SK-N-SH treated with all-trans-retinoic acid at 6 μM for 48 hours (cell line): ENCODE measurements at regions not wholly inside any gene's neighbourhood (a gene's known extent, or its start where the extent isn't known, plus 50 kb on each side); places are given as distances from the start of the nearest gene placed in this dataset.

ENCODE experiments used
- ARNTL ChIP-seq: fragments of 450-650 bp; formaldehyde crosslinking; IDR thresholded peaks from 2 replicates; pipeline ENCODE4 v1.5.0; 2020; ENCODE audit warnings: low read depth, mild to moderate bottlenecking, moderate library complexity, borderline replicate concordance
- BACH2 ChIP-seq: fragments of 250-450 bp; sonication (Bioruptor Pico); IDR thresholded peaks from 2 replicates; pipeline ENCODE4 v1.9.0; 2021; ENCODE audit warnings: mild to moderate bottlenecking, borderline replicate concordance
- ISL1 ChIP-seq: fragments of 250-450 bp; sonication (Bioruptor Pico); IDR thresholded peaks from 2 replicates; pipeline ENCODE4 v2.1.2; 2022; ENCODE audit warnings: mild to moderate bottlenecking, moderate library complexity
- OSR1 ChIP-seq: fragments of 250-450 bp; sonication (Bioruptor Pico); IDR thresholded peaks from 2 replicates; pipeline ENCODE4 v1.8.0; 2022; ENCODE audit warnings: moderate library complexity, mild to moderate bottlenecking, inconsistent platforms
- RARB ChIP-seq: fragments of 250-450 bp; sonication (Bioruptor Pico); IDR thresholded peaks from 2 replicates; pipeline ENCODE4 v1.8.0; 2021; ENCODE audit warnings: mild to moderate bottlenecking, moderate library complexity
- SNAI2 ChIP-seq: fragments of 250-450 bp; sonication (Bioruptor Pico); IDR thresholded peaks from 2 replicates; pipeline ENCODE4 v1.5.0; 2020; ENCODE audit warnings: mild to moderate bottlenecking, moderate library complexity
- ZC3H10 ChIP-seq: fragments of 250-450 bp; sonication (Bioruptor Pico); IDR thresholded peaks from 2 replicates; pipeline ENCODE4 v1.5.1; 2021; ENCODE audit warnings: mild to moderate bottlenecking, moderate library complexity
- ZNF70 ChIP-seq: fragments of 450-650 bp; formaldehyde crosslinking; IDR thresholded peaks from 2 replicates; pipeline ENCODE4 v1.5.0; 2020; ENCODE audit warnings: mild to moderate bottlenecking, moderate library complexity
- ZNF8 ChIP-seq: fragments of 450-650 bp; formaldehyde crosslinking; IDR thresholded peaks from 2 replicates; pipeline ENCODE4 v1.5.0; 2020; ENCODE audit warnings: mild to moderate bottlenecking, moderate library complexity
- TF ChIP-seq, protein P1 (sequence below): fragments of 250-450 bp; sonication (Bioruptor Pico); IDR thresholded peaks from 2 replicates; pipeline ENCODE4 v1.8.0; 2020; ENCODE audit warnings: mild to moderate bottlenecking, moderate library complexity, borderline replicate concordance

DNA sequence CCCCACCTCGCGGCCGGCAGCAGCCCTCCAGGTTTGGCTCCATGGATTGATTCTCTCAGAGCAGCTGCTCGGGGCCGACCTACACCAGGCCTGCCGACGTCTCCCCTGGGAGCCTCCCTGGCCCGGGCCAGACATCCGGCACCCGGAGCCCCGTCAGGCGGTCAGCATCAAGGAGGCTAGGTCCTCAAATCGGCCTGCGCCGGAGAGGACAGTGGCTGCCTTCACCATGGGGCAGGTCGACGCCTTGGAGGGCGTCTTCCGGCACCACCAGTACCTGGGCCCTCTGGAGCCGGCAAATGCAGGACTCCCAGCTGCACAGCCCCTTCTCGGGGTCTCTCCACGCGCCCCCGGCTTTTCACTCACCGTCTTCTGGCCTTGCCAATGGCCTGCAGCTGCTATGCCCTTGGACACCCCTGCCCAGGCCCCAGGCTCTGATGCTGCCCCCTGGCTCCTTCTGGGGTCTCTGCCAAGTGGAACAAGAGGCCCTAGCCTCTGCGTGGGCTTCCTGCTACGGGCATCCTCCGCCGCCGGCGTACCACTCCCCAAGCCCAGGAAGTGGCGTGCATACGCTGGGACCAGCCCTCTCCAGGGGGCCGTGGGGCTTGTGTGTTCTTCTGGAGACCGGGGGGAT lies 341.8 kb downstream of the MAGEB5 start:
- TF ChIP-seq ZNF70 (CRISPR knock-in tag) = no peak
- TF ChIP-seq ZNF8 (CRISPR knock-in tag) = no peak
- TF ChIP-seq ARNTL (CRISPR knock-in tag) = no peak
- TF ChIP-seq ZC3H10 = no peak
- no peak for TF ChIP-seq SNAI2 (CRISPR knock-in tag)
- TF ChIP-seq ISL1 (CRISPR knock-in tag) = no peak
- TF ChIP-seq RARB = no peak
- no peak for TF ChIP-seq OSR1 (CRISPR knock-in tag)
- TF ChIP-seq BACH2 (CRISPR knock-in tag) = no peak
- TF ChIP-seq, protein P1, sequence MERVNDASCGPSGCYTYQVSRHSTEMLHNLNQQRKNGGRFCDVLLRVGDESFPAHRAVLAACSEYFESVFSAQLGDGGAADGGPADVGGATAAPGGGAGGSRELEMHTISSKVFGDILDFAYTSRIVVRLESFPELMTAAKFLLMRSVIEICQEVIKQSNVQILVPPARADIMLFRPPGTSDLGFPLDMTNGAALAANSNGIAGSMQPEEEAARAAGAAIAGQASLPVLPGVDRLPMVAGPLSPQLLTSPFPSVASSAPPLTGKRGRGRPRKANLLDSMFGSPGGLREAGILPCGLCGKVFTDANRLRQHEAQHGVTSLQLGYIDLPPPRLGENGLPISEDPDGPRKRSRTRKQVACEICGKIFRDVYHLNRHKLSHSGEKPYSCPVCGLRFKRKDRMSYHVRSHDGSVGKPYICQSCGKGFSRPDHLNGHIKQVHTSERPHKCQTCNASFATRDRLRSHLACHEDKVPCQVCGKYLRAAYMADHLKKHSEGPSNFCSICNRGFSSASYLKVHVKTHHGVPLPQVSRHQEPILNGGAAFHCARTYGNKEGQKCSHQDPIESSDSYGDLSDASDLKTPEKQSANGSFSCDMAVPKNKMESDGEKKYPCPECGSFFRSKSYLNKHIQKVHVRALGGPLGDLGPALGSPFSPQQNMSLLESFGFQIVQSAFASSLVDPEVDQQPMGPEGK = no peak
